Chondrocyte (in vitro differentiated cells): ENCODE measurements at regions not wholly inside any gene's neighbourhood (a gene's known extent, or its start where the extent isn't known, plus 50 kb on each side); places are given as distances from the start of the nearest gene placed in this dataset.

ENCODE experiments used
- DNase-seq: peaks from one replicate; pipeline ENCODE4 v3.0.0; 2021; ENCODE audit warnings: mixed read lengths, low spot score
- H3K27ac Mint-ChIP-seq: one replicate; pipeline ENCODE4 v1.8.0; 2021; ENCODE audit warnings: mild to moderate bottlenecking, moderate library complexity, mixed read lengths; ENCODE audit not compliant: unreplicated experiment
- H3K27me3 Mint-ChIP-seq: 2 replicates; pipeline ENCODE4 v1.8.0; 2021; ENCODE audit warnings: low read depth, mixed read lengths
- H3K36me3 Mint-ChIP-seq: 2 replicates; pipeline ENCODE4 v1.8.0; 2021; ENCODE audit warnings: low read depth, mixed read lengths
- H3K4me1 Mint-ChIP-seq: 2 replicates; pipeline ENCODE4 v1.8.0; 2021; ENCODE audit warnings: low read depth, mild to moderate bottlenecking, mixed read lengths
- H3K4me3 Mint-ChIP-seq: one replicate; pipeline ENCODE4 v1.8.0; 2021; ENCODE audit warnings: mild to moderate bottlenecking, moderate library complexity, mixed read lengths; ENCODE audit not compliant: unreplicated experiment
- H3K9me3 Mint-ChIP-seq: 2 replicates; pipeline ENCODE4 v1.8.0; 2021; ENCODE audit warnings: low read depth, mixed read lengths
- CTCF ChIP-seq: fragments of 200-600 bp; sonication (generic); IDR thresholded peaks from 2 replicates; pipeline ENCODE4 v1.5.0; 2021; ENCODE audit warnings: antibody characterized with exemption, mild to moderate bottlenecking, moderate library complexity

- Mint-ChIP-seq H3K9me3 (no peaks in the 10 kb centered on the region), H3K27me3 (no peaks in the 10 kb centered on the region), H3K4me1 (peaks cover 19% of the 10 kb centered on the region), H3K4me3 (no peak overlapping the region), H3K27ac (peak overlapping the region; percentile 86), H3K36me3 (no peaks in the 10 kb centered on the region)
- no peak for DNase-seq
- no peak for TF ChIP-seq CTCF
Measured at GRCh38 chr12:90091809-90092208, 383.2 kb upstream of the ATP2B1 start.

- no peak for TF ChIP-seq CTCF
- H3K4me3 Mint-ChIP-seq = no peak overlapping the region
- no peaks in the 10 kb centered on the region for H3K27me3 Mint-ChIP-seq
- peaks cover 25% of the 10 kb centered on the region for H3K4me1 Mint-ChIP-seq
- no peak for DNase-seq
- H3K36me3 Mint-ChIP-seq = no peaks in the 10 kb centered on the region
- no peaks in the 10 kb centered on the region for H3K9me3 Mint-ChIP-seq
- H3K27ac Mint-ChIP-seq = peak overlapping the region; percentile 86
Measured at GRCh38 chr12:90090929-90091651, 382.5 kb upstream of the ATP2B1 start.

GRCh38 chr12:90086281-90086680 lies 377.6 kb upstream of the ATP2B1 start:
- DNase-seq = no peak
- H3K27me3 Mint-ChIP-seq = no peaks in the 10 kb centered on the region
- peak overlapping the region; percentile 53 for H3K27ac Mint-ChIP-seq
- H3K4me1 Mint-ChIP-seq = peaks cover 29% of the 10 kb centered on the region
- H3K36me3 Mint-ChIP-seq = no peaks in the 10 kb centered on the region
- H3K9me3 Mint-ChIP-seq = no peaks in the 10 kb centered on the region
- no peak overlapping the region for H3K4me3 Mint-ChIP-seq
- no peak for TF ChIP-seq CTCF

GRCh38 chr12:90085494-90086274 lies 377.0 kb upstream of the ATP2B1 start:
- Mint-ChIP-seq H3K4me1 (peaks cover 23% of the 10 kb centered on the region), H3K27me3 (no peaks in the 10 kb centered on the region), H3K4me3 (no peak overlapping the region), H3K36me3 (no peaks in the 10 kb centered on the region), H3K27ac (peak overlapping the region; percentile 53), H3K9me3 (no peaks in the 10 kb centered on the region)
- no peak for TF ChIP-seq CTCF
- no peak for DNase-seq

GRCh38 chr12:90084018-90084417 lies 375.4 kb upstream of the ATP2B1 start:
- Mint-ChIP-seq H3K4me1 (peaks cover 19% of the 10 kb centered on the region), H3K9me3 (no peaks in the 10 kb centered on the region), H3K27me3 (no peaks in the 10 kb centered on the region), H3K27ac (no peak overlapping the region), H3K36me3 (no peaks in the 10 kb centered on the region), H3K4me3 (no peak overlapping the region)
- DNase-seq = no peak
- TF ChIP-seq CTCF = no peak
